ENCODE measurements at regions not wholly inside any gene's neighbourhood (a gene's known extent, or its start where the extent isn't known, plus 50 kb on each side); places are given as distances from the start of the nearest gene placed in this dataset.

GRCh38 chr15:87752250-87752951 lies 504.1 kb downstream of the NTRK3 start:
- TF ChIP-seq CTCF (IDR thresholded peaks at IDR 0.05) (no peak), BHLHE40 (IDR thresholded peaks at IDR 0.05; ENCODE audit: low read depth, low read length) (no peak), POLR2A (IDR thresholded peaks at IDR 0.05; ENCODE audit: low read length) (no peak), HES2 (IDR thresholded peaks at IDR 0.05) (no peak), RFX5 (IDR thresholded peaks at IDR 0.05) (no peak), POLR2AphosphoS2 (conservative IDR thresholded peaks at IDR 0.05; ENCODE audit: low read length) (no peak), ELK1 (IDR thresholded peaks at IDR 0.05; ENCODE audit: low read depth, low read length) (no peak), EP300 (IDR thresholded peaks at IDR 0.05) (peak; percentile 40 to 83; a peak in 3 of 5 replicates), MAFK (IDR thresholded peaks at IDR 0.05; ENCODE audit: partially characterized antibody) (no peak), SREBF2 (IDR thresholded peaks at IDR 0.05) (no peak), TP53 (CRISPR knock-in tag; IDR thresholded peaks at IDR 0.05) (no peak), ZFP36 (IDR thresholded peaks at IDR 0.05; ENCODE audit: borderline replicate concordance, partially characterized antibody) (no peak)
